Lung (tissue), 11 donors: ENCODE measurements at regions not wholly inside any gene's neighbourhood (a gene's known extent, or its start where the extent isn't known, plus 50 kb on each side); places are given as distances from the start of the nearest gene placed in this dataset.
A peak's percentile ranks its signal among the peaks of the same experiment; 100 is the strongest.

Source experiments
- ATAC-seq: fragments of 200-7000 bp; cut with Tn5 transposase; one replicate; pipeline ENCODE4 v1.9.1; 2020; ENCODE audit warnings: moderate number of reproducible peaks; ENCODE audit not compliant: insufficient read depth, low FRiP score
- DNase-seq, 3 donors: peaks; one replicate each; pipeline ENCODE4 v3.0.0-alpha.2; 2013 to 2017
- H3K27ac ChIP-seq, 2 donors: one replicate each; pipeline ENCODE4 v1.5.1; 2013; ENCODE audit warnings: mild to moderate bottlenecking in 2 of 2, moderate library complexity in 2 of 2, control low read depth in 1 of 2, inconsistent platforms in 1 of 2, low read depth in 1 of 2, low read length in 1 of 2
- H3K27me3 ChIP-seq, 3 donors: one replicate each; pipeline ENCODE4 v1.5.1; 2013; ENCODE audit warnings: low read length in 2 of 3; ENCODE audit not compliant: control insufficient read depth in 3 of 3, insufficient read depth in 3 of 3
- H3K36me3 ChIP-seq, 4 donors: one replicate each; pipeline ENCODE4 v1.5.1; 2013; ENCODE audit warnings: low read length in 4 of 4, mild to moderate bottlenecking in 1 of 4, moderate library complexity in 1 of 4; ENCODE audit not compliant: control insufficient read depth in 4 of 4, insufficient read depth in 4 of 4
- H3K4me1 ChIP-seq, 5 donors: one replicate each; pipeline ENCODE4 v1.5.1; 2013; ENCODE audit warnings: low read length in 5 of 5, mild to moderate bottlenecking in 2 of 5, moderate library complexity in 1 of 5; ENCODE audit not compliant: control insufficient read depth in 5 of 5, insufficient read depth in 5 of 5
- H3K4me3 ChIP-seq: one replicate; pipeline ENCODE4 v1.5.1; 2013; ENCODE audit warnings: mild to moderate bottlenecking, control low read depth, moderate library complexity
- H3K9ac ChIP-seq, 2 donors: one replicate each; pipeline ENCODE4 v1.5.1; 2013; ENCODE audit warnings: low read length in 2 of 2, control low read depth in 1 of 2; ENCODE audit not compliant: insufficient read depth in 1 of 2
- H3K9me3 ChIP-seq, 4 donors: one replicate each; pipeline ENCODE4 v1.5.1; 2013; ENCODE audit warnings: low read length in 3 of 4, mild to moderate bottlenecking in 1 of 4, moderate library complexity in 1 of 4; ENCODE audit not compliant: control insufficient read depth in 4 of 4, insufficient read depth in 3 of 4
- CTCF ChIP-seq: IDR thresholded peaks from 2 replicates; pipeline ENCODE4 v1.5.1; 2012; ENCODE audit warnings: mild to moderate bottlenecking; ENCODE audit errors: control extremely low read depth, extremely low read depth
- WGBS, 2 donors: extraction: QIAGEN DNeasy Blood & Tissue Kit; methylation state at CpG; one replicate each; pipeline ENCODE4 v1.1.7; 2013; 5-methylcytosine and 5-hydroxymethylcytosine counted together
- donor health status: control.
- donor health status: control.
- donor health status: Bipolar disorder and iron deficiency.
- donor health status: healthy.
- donor health status: DM: yes; HTN: yes; CAD: no.

- ATAC-seq (peak; percentile 5), DNase-seq (no peak)
- Histone ChIP-seq H3K27ac (no peak overlapping the region), H3K36me3 (no peaks in the 10 kb centered on the region), H3K4me3 (no peak overlapping the region), H3K4me1 (peaks cover 0 to 1% (median 0%) of the 10 kb centered on the region in 5 donors), H3K27me3 (peaks cover 0 to 8% (median 0%) of the 10 kb centered on the region in 3 donors), H3K9me3 (peaks cover 0 to 3% (median 0%) of the 10 kb centered on the region in 4 donors), H3K9ac (no peak overlapping the region)
- no peak for TF ChIP-seq CTCF
- WGBS, 2 donors: 47 to 58% methylated on average over 3 of the region's 3 CpGs
These were observed 195.1 kb upstream of the ATP6AP2 start for GRCh38 chrX:40385682-40386081.

- WGBS, 2 donors: 28 to 69% methylated on average over 10 of the region's 10 CpGs
- Histone ChIP-seq H3K4me1 (peaks cover 0 to 4% (median 0%) of the 10 kb centered on the region in 5 donors), H3K27me3 (peaks cover 0 to 9% (median under 1%) of the 10 kb centered on the region in 3 donors), H3K36me3 (no peaks in the 10 kb centered on the region), H3K27ac (no peak overlapping the region), H3K9me3 (peaks cover 0 to 3% (median 0%) of the 10 kb centered on the region in 4 donors), H3K4me3 (no peak overlapping the region), H3K9ac (no peak overlapping the region)
- DNase-seq: no peak
- TF ChIP-seq CTCF: no peak
- ATAC-seq: no peak
These were observed 195.5 kb upstream of the ATP6AP2 start for GRCh38 chrX:40385256-40385655.

GRCh38 chrX:40383969-40384368 is 196.8 kb upstream of the ATP6AP2 start:
- no peak for DNase-seq
- Histone ChIP-seq H3K27ac (no peak overlapping the region), H3K36me3 (no peaks in the 10 kb centered on the region), H3K27me3 (peaks cover 0 to 9% (median 4%) of the 10 kb centered on the region in 3 donors), H3K9me3 (peaks cover 0 to under 1% (median 0%) of the 10 kb centered on the region in 4 donors), H3K4me3 (no peak overlapping the region), H3K4me1 (peaks cover 0 to 4% (median 0%) of the 10 kb centered on the region in 5 donors), H3K9ac (no peak overlapping the region)
- TF ChIP-seq CTCF: no peak
- ATAC-seq: no peak
- WGBS, 2 donors: 57 to 67% methylated on average over 4 of the region's 4 CpGs

GRCh38 chrX:40383360-40383759 is 197.4 kb upstream of the ATP6AP2 start:
- Histone ChIP-seq H3K9me3 (peaks cover 0 to 3% (median 0%) of the 10 kb centered on the region in 4 donors), H3K4me1 (peaks cover 0 to 4% (median 0%) of the 10 kb centered on the region in 5 donors), H3K27ac (no peak overlapping the region), H3K36me3 (no peaks in the 10 kb centered on the region), H3K27me3 (peaks cover 0 to 9% (median 6%) of the 10 kb centered on the region in 3 donors), H3K9ac (no peak overlapping the region), H3K4me3 (no peak overlapping the region)
- ATAC-seq (no peak), DNase-seq (no peak)
- TF ChIP-seq CTCF: no peak
- 55 to 81% methylated on average over 6 of the region's 6 CpGs for WGBS, 2 donors
